ENCODE measurements at regions not wholly inside any gene's neighbourhood (a gene's known extent, or its start where the extent isn't known, plus 50 kb on each side); places are given as distances from the start of the nearest gene placed in this dataset.
"Not testable (repeated sequence)": the region's sequence is repeated elsewhere in the genome, so short reads cannot be mapped to it uniquely, and the experiment has no call there.

DNA sequence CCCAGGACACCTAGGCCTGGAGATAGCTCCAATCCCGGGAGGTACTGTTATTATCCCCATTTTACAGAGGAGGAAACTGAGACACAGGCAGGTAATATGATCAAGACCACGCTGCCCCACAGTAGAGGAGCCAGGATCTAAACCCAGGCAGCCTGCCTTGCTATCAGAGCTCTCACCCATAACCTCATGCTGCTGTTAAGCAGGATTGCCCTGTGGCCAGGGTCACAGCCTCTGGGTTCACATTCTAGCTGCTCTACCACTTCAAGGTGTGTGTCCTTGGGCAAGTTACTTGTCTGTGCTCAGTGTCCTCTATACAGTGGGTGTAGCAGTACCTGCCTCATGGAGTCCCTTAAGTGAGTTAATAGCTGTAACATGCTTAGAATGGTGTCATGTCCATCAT is 1015.3 kb downstream of the KCNJ18 start:
- DNase-seq (ENCODE audit: extremely low read depth, insufficient read length), result no peak
- no peaks in the 10 kb centered on the region for H3K36me3 ChIP-seq (ENCODE audit: control insufficient read depth, insufficient read depth, low read length)
- TF ChIP-seq, protein P1, sequence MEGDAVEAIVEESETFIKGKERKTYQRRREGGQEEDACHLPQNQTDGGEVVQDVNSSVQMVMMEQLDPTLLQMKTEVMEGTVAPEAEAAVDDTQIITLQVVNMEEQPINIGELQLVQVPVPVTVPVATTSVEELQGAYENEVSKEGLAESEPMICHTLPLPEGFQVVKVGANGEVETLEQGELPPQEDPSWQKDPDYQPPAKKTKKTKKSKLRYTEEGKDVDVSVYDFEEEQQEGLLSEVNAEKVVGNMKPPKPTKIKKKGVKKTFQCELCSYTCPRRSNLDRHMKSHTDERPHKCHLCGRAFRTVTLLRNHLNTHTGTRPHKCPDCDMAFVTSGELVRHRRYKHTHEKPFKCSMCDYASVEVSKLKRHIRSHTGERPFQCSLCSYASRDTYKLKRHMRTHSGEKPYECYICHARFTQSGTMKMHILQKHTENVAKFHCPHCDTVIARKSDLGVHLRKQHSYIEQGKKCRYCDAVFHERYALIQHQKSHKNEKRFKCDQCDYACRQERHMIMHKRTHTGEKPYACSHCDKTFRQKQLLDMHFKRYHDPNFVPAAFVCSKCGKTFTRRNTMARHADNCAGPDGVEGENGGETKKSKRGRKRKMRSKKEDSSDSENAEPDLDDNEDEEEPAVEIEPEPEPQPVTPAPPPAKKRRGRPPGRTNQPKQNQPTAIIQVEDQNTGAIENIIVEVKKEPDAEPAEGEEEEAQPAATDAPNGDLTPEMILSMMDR (IDR thresholded peaks at IDR 0.05; ENCODE audit: insufficient read depth, low read length, poor library complexity, severe bottlenecking), result no peak

DNA sequence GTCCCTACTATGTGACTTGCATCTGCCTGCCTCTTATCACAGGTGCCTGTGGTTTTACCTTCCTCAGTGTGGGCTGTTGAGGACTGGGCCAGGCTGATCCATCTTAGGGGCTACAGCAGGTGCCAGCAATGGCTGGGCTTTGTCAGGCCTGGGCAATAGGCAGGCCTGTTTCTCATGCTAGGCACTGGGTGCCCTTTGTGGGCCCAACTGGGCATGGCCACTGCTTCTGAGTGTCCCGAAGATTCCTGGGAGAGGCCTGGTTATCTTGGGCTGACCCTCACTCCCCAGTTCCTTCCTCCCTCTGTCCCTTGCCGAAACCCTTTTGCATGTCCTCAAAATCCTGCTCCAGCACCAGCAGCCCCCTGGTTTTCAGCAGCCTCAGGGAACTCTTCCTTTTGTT is 1024.9 kb downstream of the KCNJ18 start:
- H3K4me3 ChIP-seq (replicated peaks; ENCODE audit: low read depth, low read length), result no peak overlapping the region
- TF ChIP-seq, protein P1 (IDR thresholded peaks at IDR 0.05; ENCODE audit: insufficient read depth, low read length, poor library complexity, severe bottlenecking), result no peak
- no peaks in the 10 kb centered on the region for H3K36me3 ChIP-seq (ENCODE audit: control insufficient read depth, insufficient read depth, low read length)
- no peak for DNase-seq (ENCODE audit: extremely low read depth, insufficient read length)
- no peaks in the 10 kb centered on the region for H3K27me3 ChIP-seq (replicated peaks; ENCODE audit: control insufficient read depth, insufficient read depth, low read length)

More for the DNA sequence above, 1015.3 kb downstream of the KCNJ18 start:
- no peaks in the 10 kb centered on the region for H3K27me3 ChIP-seq (replicated peaks; ENCODE audit: control insufficient read depth, insufficient read depth, low read length)
- no peak overlapping the region for H3K4me3 ChIP-seq (replicated peaks; ENCODE audit: low read depth, low read length)

DNA sequence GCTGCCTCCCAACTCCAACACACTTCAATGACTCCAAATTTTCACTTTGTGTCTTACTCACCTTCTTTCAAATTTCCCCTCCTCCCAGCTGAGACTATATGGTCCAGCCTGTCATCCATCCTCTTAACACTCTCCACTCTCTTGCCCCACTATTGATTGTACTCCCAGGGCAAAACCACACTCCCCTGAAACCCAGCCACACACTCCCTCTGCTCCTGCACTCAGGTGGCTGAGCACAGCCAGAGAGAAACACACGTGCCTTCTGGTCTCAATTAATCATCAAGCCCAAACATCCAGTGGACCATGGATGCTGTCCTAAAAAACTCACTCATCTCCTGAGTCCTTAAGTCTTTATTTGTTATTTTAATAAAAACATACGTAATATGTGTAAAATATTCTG is 1026.4 kb downstream of the KCNJ18 start:
- no peak for DNase-seq (ENCODE audit: extremely low read depth, insufficient read length)
- TF ChIP-seq, protein P1 (IDR thresholded peaks at IDR 0.05; ENCODE audit: insufficient read depth, low read length, poor library complexity, severe bottlenecking), result no peak
- no peaks in the 10 kb centered on the region for H3K27me3 ChIP-seq (replicated peaks; ENCODE audit: control insufficient read depth, insufficient read depth, low read length)
- no peak overlapping the region for H3K4me3 ChIP-seq (replicated peaks; ENCODE audit: low read depth, low read length)
- no peaks in the 10 kb centered on the region for H3K36me3 ChIP-seq (ENCODE audit: control insufficient read depth, insufficient read depth, low read length)

DNA sequence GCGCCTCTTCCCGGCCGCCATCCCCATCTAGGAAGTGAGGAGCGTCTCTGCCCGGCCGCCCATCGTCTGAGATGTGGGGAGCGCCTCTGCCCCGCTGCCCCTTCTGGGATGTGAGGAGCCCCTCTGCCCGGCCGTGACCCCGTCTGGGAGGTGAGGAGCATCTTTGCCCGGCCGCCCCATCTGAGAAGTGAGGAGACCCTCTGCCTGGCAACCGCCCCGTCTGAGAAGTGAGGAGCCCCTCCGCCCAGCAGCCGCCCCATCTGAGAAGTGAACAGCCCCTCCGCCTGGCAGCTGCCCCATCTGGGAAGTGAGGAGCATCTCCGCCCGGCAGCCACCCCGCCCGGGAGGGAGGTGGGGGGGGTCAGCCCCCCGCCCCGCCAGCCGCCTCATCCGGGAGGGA is 1048.7 kb downstream of the KCNJ18 start:
- H3K4me3 ChIP-seq (replicated peaks; ENCODE audit: low read depth, low read length); DNase-seq (ENCODE audit: extremely low read depth, insufficient read length); H3K36me3 ChIP-seq (ENCODE audit: control insufficient read depth, insufficient read depth, low read length); H3K27me3 ChIP-seq (replicated peaks; ENCODE audit: control insufficient read depth, insufficient read depth, low read length): not testable (repeated sequence)

Data from GM06990 (cell line).